GM19238 (cell line): ENCODE measurements at regions not wholly inside any gene's neighbourhood (a gene's known extent, or its start where the extent isn't known, plus 50 kb on each side); places are given as distances from the start of the nearest gene placed in this dataset.

Experiments used
- DNase-seq: peaks from one replicate; pipeline ENCODE4 v3.0.0; 2011; ENCODE audit warnings: low spot score; ENCODE audit not compliant: insufficient read length

DNA sequence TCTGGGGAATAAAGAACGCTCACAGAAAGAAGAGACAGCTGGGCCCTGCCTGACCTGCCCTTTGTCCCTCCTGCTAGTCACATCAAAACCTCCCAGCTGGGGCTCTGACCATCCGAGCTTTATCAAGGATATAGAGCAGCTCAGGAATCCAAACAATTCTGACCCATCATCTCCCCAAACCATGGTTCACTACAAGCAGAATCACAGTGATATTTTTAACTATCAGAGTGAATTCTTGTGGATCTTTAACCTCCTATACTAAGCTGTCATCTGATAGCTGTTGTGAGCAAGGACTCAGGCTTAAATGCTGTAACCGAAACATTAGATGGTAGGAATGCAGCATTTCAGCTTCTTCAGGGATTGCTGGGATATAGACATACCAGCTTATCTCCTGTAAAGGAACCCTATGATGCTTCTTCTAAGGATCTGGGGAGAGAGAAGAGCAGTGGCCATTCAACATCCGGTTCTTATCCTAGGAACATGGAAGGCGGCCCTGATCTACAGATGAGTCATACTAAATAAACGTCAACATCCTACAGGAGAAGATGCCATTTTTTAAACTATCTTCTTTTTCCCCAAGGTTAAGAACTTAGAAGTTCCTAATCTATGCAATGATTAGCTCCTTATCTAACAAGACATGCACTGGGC is 84.7 kb upstream of the AKIP1 start:
- no peak for DNase-seq

GRCh38 chr11:8826901-8827560 is 84.0 kb upstream of the AKIP1 start:
- DNase-seq = no peak

DNA sequence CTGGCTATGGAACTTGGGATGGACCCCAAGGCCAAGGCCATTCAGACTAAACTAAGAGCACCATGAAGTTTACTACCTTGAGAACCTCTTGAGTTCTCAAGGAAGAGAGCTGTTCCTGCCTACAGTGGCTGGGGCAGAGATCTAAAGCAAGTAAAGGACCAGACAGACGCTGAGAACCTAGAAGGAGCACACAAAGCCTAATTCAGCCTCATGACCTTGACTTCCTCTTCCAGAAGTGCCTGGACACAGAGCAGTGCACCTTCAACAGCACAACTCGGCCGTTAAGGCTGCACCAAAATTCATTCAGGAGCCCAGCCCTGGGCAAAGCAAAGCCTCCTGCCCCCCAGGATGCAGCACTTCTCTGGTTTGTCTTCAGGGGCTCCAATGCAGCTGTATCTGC is 82.9 kb upstream of the AKIP1 start:
- DNase-seq = no peak

- DNase-seq = no peak
These were observed 82.2 kb upstream of the AKIP1 start for GRCh38 chr11:8828580-8829361.

- DNase-seq = no peak
These were observed 81.4 kb upstream of the AKIP1 start for GRCh38 chr11:8829556-8829955.

GRCh38 chr11:8830641-8831040 is 80.3 kb upstream of the AKIP1 start:
- no peak for DNase-seq

DNA sequence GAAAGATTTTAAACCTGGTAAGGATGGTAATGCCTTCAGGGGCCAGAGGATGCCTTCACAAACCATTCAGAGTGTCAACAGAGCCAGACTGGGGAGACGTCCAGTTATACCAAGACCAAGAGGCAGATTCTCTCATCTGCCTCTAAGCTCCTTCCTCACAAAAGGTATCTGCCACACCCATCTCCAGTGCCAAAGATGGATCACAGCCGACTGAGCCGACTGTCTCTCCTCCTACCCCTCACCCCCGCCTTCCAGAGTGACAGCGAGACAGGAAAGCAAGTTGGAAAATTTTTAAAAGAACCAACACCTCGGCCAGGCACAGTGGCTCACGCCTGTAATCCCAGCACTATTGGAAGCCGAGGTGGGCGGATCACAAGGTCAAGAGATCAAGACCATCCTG is 79.1 kb upstream of the AKIP1 start:
- no peak for DNase-seq

- DNase-seq = peak; percentile 66
These were observed 78.3 kb upstream of the AKIP1 start for GRCh38 chr11:8832571-8833260.

- no peak for DNase-seq
These were observed 77.2 kb upstream of the AKIP1 start for GRCh38 chr11:8833568-8834315.

DNA sequence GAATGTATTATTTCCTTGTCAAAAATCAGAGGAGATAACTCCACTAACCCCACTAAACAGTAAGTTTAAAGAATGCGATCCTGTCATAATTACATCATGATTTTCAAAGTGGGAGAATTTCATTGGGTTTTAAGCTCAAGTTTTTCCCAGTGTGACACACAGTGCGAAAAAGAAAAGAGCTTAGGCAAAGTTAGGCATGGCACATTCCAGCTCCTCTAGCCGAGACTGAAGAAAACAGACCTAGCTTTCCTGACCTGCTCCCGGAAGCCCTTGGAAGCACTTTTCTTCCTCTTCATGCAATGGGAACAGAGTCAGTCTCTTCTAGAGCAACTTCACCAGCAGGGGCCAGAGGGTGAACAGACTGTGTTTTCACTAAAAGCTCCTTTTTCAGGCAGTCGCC is 76.6 kb upstream of the AKIP1 start:
- DNase-seq = no peak

- no peak for DNase-seq
These were observed 72.7 kb upstream of the AKIP1 start for GRCh38 chr11:8838248-8838647.

- DNase-seq = no peak
These were observed 71.6 kb upstream of the AKIP1 start for GRCh38 chr11:8839306-8839956.

- no peak for DNase-seq
These were observed 70.7 kb upstream of the AKIP1 start for GRCh38 chr11:8839957-8840945.

- no peak for DNase-seq
These were observed 69.1 kb upstream of the AKIP1 start for GRCh38 chr11:8841899-8842298.

GRCh38 chr11:8858808-8859207 is 52.2 kb upstream of the AKIP1 start:
- DNase-seq = no peak
